Uterus (tissue), 3 donors: ENCODE measurements at regions not wholly inside any gene's neighbourhood (a gene's known extent, or its start where the extent isn't known, plus 50 kb on each side); places are given as distances from the start of the nearest gene placed in this dataset.

Experiments used
- DNase-seq, 2 donors: peaks; one replicate each; pipeline ENCODE4 v3.0.0-alpha.2; 2019 to 2020
- H3K27ac ChIP-seq, 2 donors: fragments of 200-600 bp; sonication (generic); 1 replicate in 1 of 2; 2 replicates in 1 of 2; pipeline ENCODE4 v1.5.1; 2016 to 2018
- H3K27me3 ChIP-seq, 2 donors: fragments of 200-600 bp; sonication (generic); one replicate each; pipeline ENCODE4 v1.5.1; 2018 to 2019; ENCODE audit warnings: control low read depth in 1 of 2
- H3K36me3 ChIP-seq, 2 donors: fragments of 200-600 bp; sonication (generic); one replicate each; pipeline ENCODE4 v1.5.1; 2019; ENCODE audit warnings: control low read depth in 1 of 2
- H3K4me1 ChIP-seq, 2 donors: fragments of 200-600 bp; sonication (generic); one replicate each; pipeline ENCODE4 v1.5.1; 2018 to 2019; ENCODE audit warnings: control low read depth in 1 of 2
- H3K4me3 ChIP-seq, 2 donors: fragments of 200-600 bp; sonication (generic); 1 replicate in 1 of 2; 2 replicates in 1 of 2; pipeline ENCODE4 v1.5.1; 2018 to 2019; ENCODE audit warnings: mild to moderate bottlenecking in 1 of 2
- H3K9me3 ChIP-seq, 2 donors: fragments of 200-600 bp; sonication (generic); one replicate each; pipeline ENCODE4 v1.5.1; 2019; ENCODE audit warnings: control low read depth in 1 of 2
- POLR2A ChIP-seq, 2 donors: fragments of 450-650 bp; IDR thresholded peaks; one replicate each; pipeline ENCODE4 v1.6.1; 2016; ENCODE audit warnings: antibody characterized with exemption in 2 of 2, mild to moderate bottlenecking in 1 of 2, moderate library complexity in 1 of 2
- intact Hi-C: fragments of 100-400 bp; cut with DNase I; formaldehyde crosslinking; loops from one replicate; pipeline ENCODE4 v1.15.1; 2023; ENCODE audit warnings: low total_unique reads
- TF ChIP-seq, protein P1 (sequence below), 4 experiments: fragments of 200-600 bp in 2 of 4; fragments of 450-650 bp in 2 of 4; sonication (generic) in 2 of 4; IDR thresholded peaks; one replicate each; pipeline ENCODE4 v1.5.1; 2016 to 2019; ENCODE audit warnings: antibody characterized with exemption in 4 of 4, mild to moderate bottlenecking in 2 of 4, moderate library complexity in 1 of 4
- donor health status: DM: yes; HTN: yes; CAD: no.

DNA sequence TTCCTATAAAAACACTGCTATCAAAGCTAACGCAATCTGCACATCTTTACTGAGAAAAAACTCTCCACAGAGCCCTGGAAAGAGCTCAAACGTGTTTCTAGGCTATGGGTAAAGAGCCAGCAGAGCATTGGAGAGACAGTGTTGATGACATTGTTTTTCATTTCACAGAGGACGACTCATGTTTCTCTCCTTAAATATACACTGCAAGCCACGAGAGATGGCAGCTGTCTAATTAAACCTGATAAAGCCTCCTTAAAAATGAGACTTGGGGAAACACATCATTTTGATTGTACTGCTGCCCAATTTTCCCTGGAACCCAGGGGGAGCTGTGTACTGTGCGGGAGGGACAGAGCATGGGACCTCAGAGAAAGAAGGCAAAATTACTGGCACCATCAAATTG, 294.3 kb upstream of the SETBP1 start:
- no peaks in the 10 kb centered on the region for H3K36me3 ChIP-seq
- H3K4me1 ChIP-seq, result no peaks in the 10 kb centered on the region
- TF ChIP-seq, protein P1, sequence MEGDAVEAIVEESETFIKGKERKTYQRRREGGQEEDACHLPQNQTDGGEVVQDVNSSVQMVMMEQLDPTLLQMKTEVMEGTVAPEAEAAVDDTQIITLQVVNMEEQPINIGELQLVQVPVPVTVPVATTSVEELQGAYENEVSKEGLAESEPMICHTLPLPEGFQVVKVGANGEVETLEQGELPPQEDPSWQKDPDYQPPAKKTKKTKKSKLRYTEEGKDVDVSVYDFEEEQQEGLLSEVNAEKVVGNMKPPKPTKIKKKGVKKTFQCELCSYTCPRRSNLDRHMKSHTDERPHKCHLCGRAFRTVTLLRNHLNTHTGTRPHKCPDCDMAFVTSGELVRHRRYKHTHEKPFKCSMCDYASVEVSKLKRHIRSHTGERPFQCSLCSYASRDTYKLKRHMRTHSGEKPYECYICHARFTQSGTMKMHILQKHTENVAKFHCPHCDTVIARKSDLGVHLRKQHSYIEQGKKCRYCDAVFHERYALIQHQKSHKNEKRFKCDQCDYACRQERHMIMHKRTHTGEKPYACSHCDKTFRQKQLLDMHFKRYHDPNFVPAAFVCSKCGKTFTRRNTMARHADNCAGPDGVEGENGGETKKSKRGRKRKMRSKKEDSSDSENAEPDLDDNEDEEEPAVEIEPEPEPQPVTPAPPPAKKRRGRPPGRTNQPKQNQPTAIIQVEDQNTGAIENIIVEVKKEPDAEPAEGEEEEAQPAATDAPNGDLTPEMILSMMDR (IDR thresholded peaks at IDR 0.05), result no peak
- TF ChIP-seq POLR2A (IDR thresholded peaks at IDR 0.05), result no peak
- no peak overlapping the region for H3K4me3 ChIP-seq
- intact Hi-C loops, result no loop called here
- DNase-seq, result no peak
- H3K9me3 ChIP-seq, result no peaks in the 10 kb centered on the region
- no peak overlapping the region for H3K27ac ChIP-seq
- H3K27me3 ChIP-seq, result no peaks in the 10 kb centered on the region

DNA sequence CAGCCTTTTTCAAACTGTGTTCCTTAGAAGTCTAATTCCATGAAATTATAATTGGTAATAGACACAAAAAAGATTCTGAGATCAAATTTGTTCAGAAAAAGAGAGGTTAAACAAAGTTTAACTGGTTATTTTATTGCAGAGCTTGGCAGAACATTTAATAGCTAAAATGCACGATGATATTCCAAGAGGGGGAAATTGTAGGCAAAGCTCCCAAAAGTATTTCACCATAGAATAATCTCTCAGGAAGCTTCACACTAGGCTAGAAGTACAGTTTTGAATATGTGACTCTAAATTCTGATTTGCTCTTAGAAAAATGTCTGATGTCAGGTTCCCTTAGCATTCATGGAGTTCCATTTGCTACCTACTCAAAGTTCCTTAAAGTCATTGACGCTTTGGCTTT, 292.4 kb upstream of the SETBP1 start:
- TF ChIP-seq, protein P1 (IDR thresholded peaks at IDR 0.05), result no peak
- no peak for TF ChIP-seq POLR2A (IDR thresholded peaks at IDR 0.05)
- Histone ChIP-seq H3K27ac (no peak overlapping the region), H3K9me3 (no peaks in the 10 kb centered on the region), H3K4me3 (no peak overlapping the region), H3K27me3 (no peaks in the 10 kb centered on the region), H3K4me1 (no peaks in the 10 kb centered on the region), H3K36me3 (no peaks in the 10 kb centered on the region)
- intact Hi-C loops, result no loop called here
- DNase-seq, result no peak

DNA sequence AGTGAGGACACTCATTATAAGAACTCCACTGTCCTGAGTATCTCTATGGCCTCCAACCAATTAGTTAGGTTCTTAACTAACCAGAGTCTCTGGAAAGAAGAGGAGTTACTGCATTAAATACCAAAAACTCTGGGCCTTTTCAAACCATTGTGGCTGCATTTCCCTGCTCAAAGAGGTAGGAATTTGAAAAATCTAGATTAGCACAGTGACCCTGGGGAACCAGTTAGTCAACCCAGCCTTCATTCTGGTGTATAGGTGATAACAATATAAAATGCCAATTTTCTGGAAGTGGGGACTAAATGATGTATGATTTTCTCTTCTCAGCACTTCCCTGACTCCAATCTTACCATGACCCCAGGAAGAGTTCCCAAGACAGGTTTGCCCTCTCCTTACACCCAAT, 287.8 kb upstream of the SETBP1 start:
- intact Hi-C loops, result no loop called here
- H3K36me3 ChIP-seq, result no peaks in the 10 kb centered on the region
- no peak for DNase-seq

DNA sequence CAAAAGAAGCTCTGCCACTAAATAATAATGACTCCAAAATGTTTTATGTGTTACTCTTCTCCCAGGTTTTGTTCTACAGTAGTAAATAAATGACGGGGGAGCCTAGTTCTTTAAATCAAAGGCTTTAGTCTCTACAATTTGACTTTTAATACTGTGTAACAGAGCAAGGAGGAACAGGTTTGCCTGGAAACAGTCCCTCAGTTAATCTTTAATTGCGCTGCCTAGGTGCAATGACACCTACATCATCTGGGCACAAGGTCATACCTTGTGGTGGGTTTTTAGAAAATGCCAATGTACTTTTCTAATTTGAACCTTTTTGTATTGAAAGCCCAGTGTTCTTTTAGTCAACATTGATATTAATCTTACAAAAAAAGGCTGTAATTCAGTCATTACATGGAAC, 287.3 kb upstream of the SETBP1 start:
- no peak overlapping the region for H3K4me3 ChIP-seq
- H3K36me3 ChIP-seq, result no peaks in the 10 kb centered on the region
- no peak for DNase-seq
- intact Hi-C loops, result no loop called here
- H3K27me3 ChIP-seq, result no peaks in the 10 kb centered on the region
- H3K27ac ChIP-seq, result no peak overlapping the region
- no peaks in the 10 kb centered on the region for H3K9me3 ChIP-seq
- no peaks in the 10 kb centered on the region for H3K4me1 ChIP-seq
- TF ChIP-seq, protein P1 (IDR thresholded peaks at IDR 0.05), result no peak
- no peak for TF ChIP-seq POLR2A (IDR thresholded peaks at IDR 0.05)

More for the DNA sequence above, 287.8 kb upstream of the SETBP1 start:
- no peak overlapping the region for H3K27ac ChIP-seq
- H3K27me3 ChIP-seq, result no peaks in the 10 kb centered on the region
- TF ChIP-seq, protein P1 (IDR thresholded peaks at IDR 0.05), result no peak
- TF ChIP-seq POLR2A (IDR thresholded peaks at IDR 0.05), result no peak
- H3K4me3 ChIP-seq, result no peak overlapping the region
- H3K9me3 ChIP-seq, result no peaks in the 10 kb centered on the region
- no peaks in the 10 kb centered on the region for H3K4me1 ChIP-seq

DNA sequence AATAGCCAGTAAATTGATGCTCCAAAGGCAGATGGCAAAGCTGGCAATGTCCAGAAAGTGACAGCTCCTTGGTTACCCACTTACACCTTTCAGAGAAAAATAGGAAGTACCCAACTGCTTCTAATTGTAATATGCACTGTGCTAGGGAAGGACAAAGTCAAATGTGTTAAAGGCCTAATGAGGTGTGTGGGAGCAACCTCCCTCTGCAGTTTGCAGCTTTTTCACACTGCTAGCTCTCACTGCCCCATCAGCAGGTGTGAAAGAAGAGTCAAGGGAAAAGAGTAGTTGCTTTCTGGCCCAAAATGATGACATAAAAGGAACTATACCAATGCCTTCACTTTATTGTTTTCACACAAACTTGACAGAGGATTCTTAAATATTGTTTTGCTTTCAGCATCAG, 284.1 kb upstream of the SETBP1 start:
- no peaks in the 10 kb centered on the region for H3K4me1 ChIP-seq
- DNase-seq, result no peak
- H3K9me3 ChIP-seq, result no peaks in the 10 kb centered on the region
- no peaks in the 10 kb centered on the region for H3K27me3 ChIP-seq
- H3K4me3 ChIP-seq, result no peak overlapping the region
- TF ChIP-seq, protein P1 (IDR thresholded peaks at IDR 0.05), result no peak
- TF ChIP-seq POLR2A (IDR thresholded peaks at IDR 0.05), result no peak
- H3K27ac ChIP-seq, result no peak overlapping the region
- H3K36me3 ChIP-seq, result no peaks in the 10 kb centered on the region
- intact Hi-C loops, result no loop called here
